NCI-H446 treated with DMSO at 0.1 percent for 48 hours (cell line): ENCODE measurements at regions not wholly inside any gene's neighbourhood (a gene's known extent, or its start where the extent isn't known, plus 50 kb on each side); places are given as distances from the start of the nearest gene placed in this dataset.

Source experiments
- DNase-seq: peaks from one replicate; lab custom pipeline; 2025; lab: John Stamatoyannopoulos, UW

GRCh38 chr7:116083796-116084195 is 53.2 kb upstream of the TFEC start:
- no peak for DNase-seq

- DNase-seq, result no peak
Measured at GRCh38 chr7:116086547-116087045, 56.0 kb upstream of the TFEC start.

- DNase-seq, result no peak
Measured at GRCh38 chr7:116087291-116087690, 56.7 kb upstream of the TFEC start.

GRCh38 chr7:116087984-116088383 is 57.4 kb upstream of the TFEC start:
- no peak for DNase-seq

- DNase-seq, result no peak
Measured at GRCh38 chr7:116089293-116089692, 58.7 kb upstream of the TFEC start.

GRCh38 chr7:116093516-116094301 is 63.1 kb upstream of the TFEC start:
- no peak for DNase-seq

GRCh38 chr7:116095396-116095795 is 64.8 kb upstream of the TFEC start:
- DNase-seq, result no peak

GRCh38 chr7:116097365-116098009 is 66.9 kb upstream of the TFEC start:
- no peak for DNase-seq

- DNase-seq, result no peak
Measured at GRCh38 chr7:116098175-116098574, 67.6 kb upstream of the TFEC start.

GRCh38 chr7:116100626-116101025 is 70.1 kb upstream of the TFEC start:
- peak; percentile 77 for DNase-seq

GRCh38 chr7:116101704-116102103 is 71.1 kb upstream of the TFEC start:
- no peak for DNase-seq

GRCh38 chr7:116111475-116111874 is 80.9 kb upstream of the TFEC start:
- no peak for DNase-seq

- no peak for DNase-seq
Measured at GRCh38 chr7:116113310-116113709, 82.7 kb upstream of the TFEC start.

GRCh38 chr7:116120839-116121238 is 89.5 kb upstream of the TES start:
- DNase-seq, result no peak

GRCh38 chr7:116122972-116123595 is 87.3 kb upstream of the TES start:
- DNase-seq, result peak; percentile 12

GRCh38 chr7:116128139-116128538 is 82.2 kb upstream of the TES start:
- no peak for DNase-seq

- no peak for DNase-seq
Measured at GRCh38 chr7:116135306-116135705, 75.0 kb upstream of the TES start.

GRCh38 chr7:116138202-116138801 is 72.0 kb upstream of the TES start:
- peak; percentile 18 for DNase-seq

GRCh38 chr7:116139007-116139406 is 71.3 kb upstream of the TES start:
- DNase-seq, result no peak

- no peak for DNase-seq
Measured at GRCh38 chr7:116139807-116140206, 70.5 kb upstream of the TES start.

- DNase-seq, result no peak
Measured at GRCh38 chr7:116142374-116142773, 68.0 kb upstream of the TES start.

GRCh38 chr7:116142850-116143249 is 67.5 kb upstream of the TES start:
- no peak for DNase-seq
